ENCODE measurements at regions not wholly inside any gene's neighbourhood (a gene's known extent, or its start where the extent isn't known, plus 50 kb on each side); places are given as distances from the start of the nearest gene placed in this dataset.

DNA sequence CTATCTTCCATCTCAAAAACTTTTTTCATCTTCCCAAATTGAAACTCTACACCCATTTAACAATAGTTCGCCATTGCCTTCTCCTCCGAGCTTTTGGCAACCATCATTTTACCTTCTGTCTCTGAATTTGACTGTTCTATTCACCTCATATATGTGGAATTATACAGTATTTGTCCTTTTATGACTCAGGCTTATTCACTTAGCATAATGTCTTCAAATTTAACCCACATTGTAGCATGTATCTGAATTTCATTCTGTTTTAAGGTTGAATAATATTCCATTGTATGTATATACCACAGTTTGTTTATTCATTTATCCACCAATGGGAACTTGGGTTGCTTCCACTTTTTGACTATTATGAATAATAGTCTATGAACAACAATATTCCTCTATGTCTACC, 233.9 kb downstream of the GPD2 start:
- no peak overlapping the region for H3K27ac ChIP-seq (ENCODE audit: low read depth, low read length)
- H3K4me3 Mint-ChIP-seq (ENCODE audit: unreplicated experiment), result no peak overlapping the region
- H2AFZ ChIP-seq (ENCODE audit: low read depth, low read length), result no peak overlapping the region
- no peak for DNase-seq (ENCODE audit: low read depth)
- H3K36me3 Mint-ChIP-seq (ENCODE audit: low read depth, unreplicated experiment), result no peaks in the 10 kb centered on the region
- no peaks in the 10 kb centered on the region for H3K27me3 ChIP-seq (ENCODE audit: insufficient read depth, low read length)
- no peaks in the 10 kb centered on the region for H3K4me1 ChIP-seq (ENCODE audit: insufficient read depth, low read length)
- no peak overlapping the region for H3K9ac ChIP-seq (ENCODE audit: low read length)
- H3K27me3 Mint-ChIP-seq (ENCODE audit: low read depth, unreplicated experiment), result no peaks in the 10 kb centered on the region
- H3K79me2 ChIP-seq (ENCODE audit: insufficient read depth, low read length), result no peaks in the 10 kb centered on the region
- no peak overlapping the region for H3K4me2 ChIP-seq (ENCODE audit: low read length)
- no peaks in the 10 kb centered on the region for H4K20me1 ChIP-seq (ENCODE audit: insufficient read depth, low read length)
- H3K27ac Mint-ChIP-seq (ENCODE audit: unreplicated experiment), result no peak overlapping the region
- H3K9me3 Mint-ChIP-seq (ENCODE audit: unreplicated experiment), result peaks cover 9% of the 10 kb centered on the region
- no peaks in the 10 kb centered on the region for H3K9me3 ChIP-seq (ENCODE audit: insufficient read depth, low read depth, low read length)
- peaks cover 10% of the 10 kb centered on the region for H3K4me1 Mint-ChIP-seq (ENCODE audit: low read depth, unreplicated experiment)
- H3K36me3 ChIP-seq (ENCODE audit: insufficient read depth, low read length), result no peaks in the 10 kb centered on the region
- TF ChIP-seq EZH2 (IDR thresholded peaks at IDR 0.05; ENCODE audit: insufficient read depth, low read length), result no peak
- TF ChIP-seq, protein P1, sequence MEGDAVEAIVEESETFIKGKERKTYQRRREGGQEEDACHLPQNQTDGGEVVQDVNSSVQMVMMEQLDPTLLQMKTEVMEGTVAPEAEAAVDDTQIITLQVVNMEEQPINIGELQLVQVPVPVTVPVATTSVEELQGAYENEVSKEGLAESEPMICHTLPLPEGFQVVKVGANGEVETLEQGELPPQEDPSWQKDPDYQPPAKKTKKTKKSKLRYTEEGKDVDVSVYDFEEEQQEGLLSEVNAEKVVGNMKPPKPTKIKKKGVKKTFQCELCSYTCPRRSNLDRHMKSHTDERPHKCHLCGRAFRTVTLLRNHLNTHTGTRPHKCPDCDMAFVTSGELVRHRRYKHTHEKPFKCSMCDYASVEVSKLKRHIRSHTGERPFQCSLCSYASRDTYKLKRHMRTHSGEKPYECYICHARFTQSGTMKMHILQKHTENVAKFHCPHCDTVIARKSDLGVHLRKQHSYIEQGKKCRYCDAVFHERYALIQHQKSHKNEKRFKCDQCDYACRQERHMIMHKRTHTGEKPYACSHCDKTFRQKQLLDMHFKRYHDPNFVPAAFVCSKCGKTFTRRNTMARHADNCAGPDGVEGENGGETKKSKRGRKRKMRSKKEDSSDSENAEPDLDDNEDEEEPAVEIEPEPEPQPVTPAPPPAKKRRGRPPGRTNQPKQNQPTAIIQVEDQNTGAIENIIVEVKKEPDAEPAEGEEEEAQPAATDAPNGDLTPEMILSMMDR (IDR thresholded peaks at IDR 0.05; ENCODE audit: insufficient read depth, low read depth, low read length), result no peak
- H3K4me3 ChIP-seq (ENCODE audit: insufficient read depth, low read depth, low read length), result no peak overlapping the region
- no peak for FAIRE-seq

DNA sequence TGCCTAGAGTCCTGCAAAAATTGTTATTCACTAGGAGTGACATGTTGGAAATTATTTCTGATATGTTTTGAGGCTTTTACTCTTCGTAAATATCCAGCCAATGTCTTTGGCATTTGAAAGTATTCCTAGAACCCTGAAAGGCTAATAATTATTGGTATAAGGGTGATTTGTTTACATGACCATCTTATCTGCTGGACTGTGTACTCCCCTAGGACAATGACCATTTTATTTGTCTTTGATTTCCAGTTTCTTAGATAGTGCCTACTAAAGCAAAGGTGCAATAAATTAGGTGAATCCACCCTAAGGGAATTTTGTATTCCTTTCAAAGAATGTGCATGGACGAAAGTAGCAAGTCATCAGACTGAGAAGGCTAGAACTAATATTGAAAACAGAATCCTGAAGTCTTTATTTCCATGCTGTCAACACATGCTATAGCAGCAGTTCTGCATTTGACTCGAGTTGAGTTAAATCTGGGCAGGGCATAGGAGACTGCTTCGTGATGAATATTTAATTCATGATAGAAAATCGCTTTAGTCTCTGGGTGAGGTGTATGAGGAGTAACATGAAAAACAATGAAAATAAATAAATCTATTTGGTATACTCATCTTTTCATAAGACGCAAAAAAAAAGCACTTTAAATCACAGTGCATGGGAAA, 235.7 kb downstream of the GPD2 start:
- no peaks in the 10 kb centered on the region for H4K20me1 ChIP-seq (ENCODE audit: insufficient read depth, low read length)
- FAIRE-seq (no peak), DNase-seq (ENCODE audit: low read depth) (no peak)
- H3K27ac ChIP-seq (ENCODE audit: low read depth, low read length), result no peak overlapping the region
- no peaks in the 10 kb centered on the region for H3K4me1 ChIP-seq (ENCODE audit: insufficient read depth, low read length)
- TF ChIP-seq, protein P1 (IDR thresholded peaks at IDR 0.05; ENCODE audit: insufficient read depth, low read depth, low read length), result no peak
- no peak for TF ChIP-seq EZH2 (IDR thresholded peaks at IDR 0.05; ENCODE audit: insufficient read depth, low read length)
- H3K27ac Mint-ChIP-seq (ENCODE audit: unreplicated experiment), result no peak overlapping the region
- H3K27me3 Mint-ChIP-seq (ENCODE audit: low read depth, unreplicated experiment), result no peaks in the 10 kb centered on the region
- H3K9me3 Mint-ChIP-seq (ENCODE audit: unreplicated experiment), result peaks cover 9% of the 10 kb centered on the region
- H2AFZ ChIP-seq (ENCODE audit: low read depth, low read length), result no peak overlapping the region
- H3K4me2 ChIP-seq (ENCODE audit: low read length), result no peak overlapping the region
- peaks cover 2% of the 10 kb centered on the region for H3K4me1 Mint-ChIP-seq (ENCODE audit: low read depth, unreplicated experiment)
- H3K27me3 ChIP-seq (ENCODE audit: insufficient read depth, low read length), result no peaks in the 10 kb centered on the region
- H3K4me3 Mint-ChIP-seq (ENCODE audit: unreplicated experiment), result no peak overlapping the region
- no peak overlapping the region for H3K9ac ChIP-seq (ENCODE audit: low read length)
- no peaks in the 10 kb centered on the region for H3K36me3 Mint-ChIP-seq (ENCODE audit: low read depth, unreplicated experiment)
- no peak overlapping the region for H3K4me3 ChIP-seq (ENCODE audit: insufficient read depth, low read depth, low read length)
- no peaks in the 10 kb centered on the region for H3K9me3 ChIP-seq (ENCODE audit: insufficient read depth, low read depth, low read length)
- H3K79me2 ChIP-seq (ENCODE audit: insufficient read depth, low read length), result no peaks in the 10 kb centered on the region
- H3K36me3 ChIP-seq (ENCODE audit: insufficient read depth, low read length), result no peaks in the 10 kb centered on the region

DNA sequence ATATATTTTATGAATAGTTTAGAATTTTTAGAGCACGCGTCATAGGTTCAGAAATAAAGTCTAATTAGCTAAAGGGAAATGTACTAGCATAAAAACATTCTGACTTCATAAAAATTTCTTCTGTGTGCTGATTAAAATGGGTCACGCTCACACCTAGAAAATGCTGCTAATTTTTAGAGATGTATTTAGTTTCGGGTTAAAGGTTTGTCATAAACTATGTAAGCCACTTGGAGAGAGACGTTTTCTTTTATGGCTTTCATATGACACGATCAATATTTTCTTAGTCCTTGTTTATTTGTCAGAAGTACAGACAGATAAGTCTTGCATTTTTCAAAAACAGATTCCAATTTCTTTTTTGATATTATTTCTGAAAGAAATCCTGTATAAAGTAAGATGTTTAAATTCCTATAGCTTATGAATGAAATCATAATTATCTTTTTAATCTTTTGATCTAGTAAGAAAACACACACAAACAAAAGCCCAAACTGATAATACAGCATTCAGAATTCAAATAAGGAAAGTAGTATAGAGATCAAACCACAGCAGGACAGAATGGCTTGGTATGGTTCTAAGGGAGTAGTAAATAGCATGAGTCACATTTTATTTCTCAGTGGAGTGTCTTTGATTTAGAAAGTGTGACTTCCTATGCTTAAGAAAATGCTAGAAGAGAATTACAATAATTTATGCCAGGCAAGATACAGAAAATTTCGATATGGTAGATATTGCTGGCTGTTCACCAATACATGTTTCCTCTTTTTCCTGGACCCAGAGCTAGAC, 236.6 kb downstream of the GPD2 start:
- H3K9me3 Mint-ChIP-seq (ENCODE audit: unreplicated experiment), result peaks cover 7% of the 10 kb centered on the region
- H3K27ac ChIP-seq (ENCODE audit: low read depth, low read length), result no peak overlapping the region
- no peaks in the 10 kb centered on the region for H3K27me3 Mint-ChIP-seq (ENCODE audit: low read depth, unreplicated experiment)
- H3K9ac ChIP-seq (ENCODE audit: low read length), result no peak overlapping the region
- no peak overlapping the region for H3K27ac Mint-ChIP-seq (ENCODE audit: unreplicated experiment)
- no peaks in the 10 kb centered on the region for H4K20me1 ChIP-seq (ENCODE audit: insufficient read depth, low read length)
- FAIRE-seq, result no peak
- no peaks in the 10 kb centered on the region for H3K36me3 ChIP-seq (ENCODE audit: insufficient read depth, low read length)
- H3K79me2 ChIP-seq (ENCODE audit: insufficient read depth, low read length), result no peaks in the 10 kb centered on the region
- H3K36me3 Mint-ChIP-seq (ENCODE audit: low read depth, unreplicated experiment), result no peaks in the 10 kb centered on the region
- TF ChIP-seq, protein P1 (IDR thresholded peaks at IDR 0.05; ENCODE audit: insufficient read depth, low read depth, low read length), result no peak
- TF ChIP-seq EZH2 (IDR thresholded peaks at IDR 0.05; ENCODE audit: insufficient read depth, low read length), result no peak
- no peak overlapping the region for H3K4me2 ChIP-seq (ENCODE audit: low read length)
- no peak overlapping the region for H2AFZ ChIP-seq (ENCODE audit: low read depth, low read length)
- H3K9me3 ChIP-seq (ENCODE audit: insufficient read depth, low read depth, low read length), result no peaks in the 10 kb centered on the region
- no peaks in the 10 kb centered on the region for H3K4me1 ChIP-seq (ENCODE audit: insufficient read depth, low read length)
- no peak overlapping the region for H3K4me3 Mint-ChIP-seq (ENCODE audit: unreplicated experiment)
- no peak overlapping the region for H3K4me3 ChIP-seq (ENCODE audit: insufficient read depth, low read depth, low read length)
- no peak for DNase-seq (ENCODE audit: low read depth)
- H3K4me1 Mint-ChIP-seq (ENCODE audit: low read depth, unreplicated experiment), result no peaks in the 10 kb centered on the region
- no peaks in the 10 kb centered on the region for H3K27me3 ChIP-seq (ENCODE audit: insufficient read depth, low read length)

All from astrocyte (in vitro differentiated cells and primary cell).